ENCODE measurements at regions not wholly inside any gene's neighbourhood (a gene's known extent, or its start where the extent isn't known, plus 50 kb on each side); places are given as distances from the start of the nearest gene placed in this dataset.
A peak's percentile ranks its signal among the peaks of the same experiment; 100 is the strongest.

- peak; percentile 83 for DNase-seq (ENCODE audit: low spot score)
- no peak for TF ChIP-seq CTCF (IDR thresholded peaks at IDR 0.05; ENCODE audit: extremely low read depth, insufficient read depth, missing control alignments)
- in situ Hi-C loops (cut with MboI; ENCODE audit: low pct_unique_long_range_greater_than_20kb, low sequenced_read_pairs, unreplicated experiment) = loop anchor here (5.0 to 10.0 kb wide), 2 partner anchors 77 to 936 kb away; a partner anchor contains a TSS
Measured at GRCh38 chr6:26199057-26199772, 112.0 kb downstream of the HFE start.

DNA sequence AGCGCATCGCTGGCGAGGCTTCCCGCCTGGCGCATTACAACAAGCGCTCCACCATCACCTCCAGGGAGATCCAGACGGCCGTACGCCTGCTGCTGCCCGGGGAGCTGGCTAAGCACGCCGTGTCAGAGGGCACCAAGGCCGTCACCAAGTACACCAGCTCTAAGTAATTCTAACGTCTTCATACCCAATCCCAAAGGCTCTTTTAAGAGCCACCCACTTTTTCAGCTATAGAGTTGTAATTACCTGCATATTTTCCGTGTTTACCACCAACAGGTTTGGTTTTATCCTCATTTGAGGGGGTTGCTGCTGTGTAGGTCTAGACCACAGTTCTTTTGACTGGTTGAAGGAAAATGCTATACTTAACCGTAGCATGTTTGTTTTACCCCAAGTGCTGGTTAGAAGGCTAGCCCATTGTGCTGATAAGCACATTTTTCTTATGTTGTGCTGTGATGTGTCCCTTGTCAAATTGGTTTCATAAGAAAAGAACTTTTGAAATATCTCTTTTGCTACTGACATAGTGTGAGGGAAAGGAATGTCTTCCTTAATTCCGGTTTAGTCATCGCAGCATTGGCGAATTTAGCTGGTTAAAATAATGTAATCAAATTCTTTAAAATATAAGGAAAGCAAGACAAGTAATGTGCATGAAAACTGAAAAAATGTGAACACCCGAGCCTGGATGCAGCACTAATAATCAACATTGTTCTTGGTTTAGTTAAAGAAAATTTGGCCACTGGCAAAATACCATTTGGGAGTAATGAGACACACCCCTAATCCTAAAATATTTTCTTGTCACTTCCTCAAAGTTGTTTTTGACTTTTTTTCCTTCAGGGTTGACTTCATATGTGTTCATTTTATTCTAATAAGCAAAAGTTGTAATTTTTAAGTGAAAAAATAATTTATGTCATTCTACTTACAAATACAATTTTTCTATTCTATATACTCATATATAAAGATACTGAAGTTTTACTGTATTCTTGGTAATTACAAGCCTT lies 112.8 kb downstream of the HFE start:
- in situ Hi-C loops (cut with MboI; ENCODE audit: low pct_unique_long_range_greater_than_20kb, low sequenced_read_pairs, unreplicated experiment) = loop anchor here (5.0 to 10.0 kb wide), 2 partner anchors 78 to 935 kb away; a partner anchor contains a TSS
- no peak for DNase-seq (ENCODE audit: low spot score)
- no peak for TF ChIP-seq CTCF (IDR thresholded peaks at IDR 0.05; ENCODE audit: extremely low read depth, insufficient read depth, missing control alignments)

DNA sequence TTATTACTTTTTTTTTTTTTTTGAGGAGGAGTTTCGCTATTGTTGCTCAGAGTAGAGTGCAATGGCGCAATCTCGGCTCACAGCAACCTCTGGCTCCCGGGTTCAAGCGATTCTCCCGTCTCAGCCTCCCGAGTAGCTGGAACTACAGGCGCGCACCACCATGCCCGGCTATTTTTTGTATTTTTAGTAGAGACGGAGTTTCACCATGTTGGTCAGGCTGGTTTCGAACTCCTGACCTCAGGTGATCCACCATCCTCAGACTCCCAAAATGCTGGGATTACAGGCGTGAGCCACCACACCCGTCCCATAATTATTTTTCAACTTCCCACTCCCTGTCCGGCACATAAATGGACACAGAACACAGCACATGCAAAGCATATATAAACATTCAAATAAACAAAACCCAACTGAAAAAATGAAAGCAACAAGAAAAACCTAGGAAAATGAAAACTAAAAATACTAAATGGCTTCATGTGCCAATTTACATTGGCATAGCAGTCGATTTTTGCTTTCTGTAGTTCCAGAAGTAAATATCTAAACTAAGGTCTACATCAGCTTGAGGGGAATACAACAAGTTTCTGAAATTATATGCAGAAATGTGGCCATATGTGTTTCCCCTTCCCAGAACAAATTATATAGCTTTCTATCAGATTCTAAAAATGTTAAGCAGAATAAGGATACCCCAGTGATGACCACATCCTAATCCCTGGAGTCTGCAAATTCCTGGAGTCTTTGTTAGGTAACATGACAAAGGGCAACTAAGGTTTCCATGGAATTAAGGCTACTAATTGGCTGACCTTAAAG lies 113.9 kb downstream of the HFE start:
- in situ Hi-C loops (cut with MboI; ENCODE audit: low pct_unique_long_range_greater_than_20kb, low sequenced_read_pairs, unreplicated experiment) = no loop called here
- DNase-seq (ENCODE audit: low spot score) = no peak
- no peak for TF ChIP-seq CTCF (IDR thresholded peaks at IDR 0.05; ENCODE audit: extremely low read depth, insufficient read depth, missing control alignments)

- no peak for TF ChIP-seq CTCF (IDR thresholded peaks at IDR 0.05; ENCODE audit: extremely low read depth, insufficient read depth, missing control alignments)
- DNase-seq (ENCODE audit: low spot score) = no peak
- in situ Hi-C loops (cut with MboI; ENCODE audit: low pct_unique_long_range_greater_than_20kb, low sequenced_read_pairs, unreplicated experiment) = no loop called here
Measured at GRCh38 chr6:26202201-26202611, 115.0 kb downstream of the HFE start.

DNA sequence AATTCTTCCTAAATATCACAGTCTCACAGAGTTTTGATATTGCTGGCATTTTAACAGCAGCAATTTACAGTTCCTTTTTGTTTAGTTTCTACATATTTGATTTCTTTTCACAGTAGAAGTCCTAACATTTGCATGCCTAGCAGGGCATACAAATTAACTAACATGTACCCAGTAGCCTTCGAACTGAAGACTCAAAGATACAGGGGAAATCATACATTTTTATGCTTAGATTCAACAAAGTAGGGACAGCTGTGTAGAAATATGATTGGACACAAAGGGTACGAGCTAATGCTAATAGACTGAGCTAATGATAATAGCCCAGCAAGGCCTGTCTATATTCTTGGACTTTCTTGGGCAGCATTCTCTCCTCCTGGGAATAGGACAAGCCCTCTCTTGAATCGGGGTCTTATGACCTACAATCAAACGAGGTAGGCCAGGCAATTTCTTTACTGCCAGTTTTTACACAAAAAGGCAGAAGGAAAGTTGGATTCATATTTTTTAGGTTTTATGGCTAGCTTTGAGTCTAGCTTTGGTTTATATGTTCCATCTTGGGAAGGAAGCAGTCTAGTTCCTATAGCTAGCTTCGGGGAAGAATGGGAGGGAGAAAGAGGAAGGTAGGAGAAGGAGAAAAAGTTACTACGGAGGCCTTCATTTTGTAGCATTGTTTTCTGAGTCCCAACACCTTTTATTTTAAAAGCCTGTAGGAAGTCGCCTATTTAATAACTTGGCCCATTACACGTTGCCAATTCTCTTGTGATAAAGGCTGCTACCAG lies 115.8 kb downstream of the HFE start:
- in situ Hi-C loops (cut with MboI; ENCODE audit: low pct_unique_long_range_greater_than_20kb, low sequenced_read_pairs, unreplicated experiment) = no loop called here
- no peak for DNase-seq (ENCODE audit: low spot score)
- no peak for TF ChIP-seq CTCF (IDR thresholded peaks at IDR 0.05; ENCODE audit: extremely low read depth, insufficient read depth, missing control alignments)

Measured in GM13977 (cell line).